K562 (cell line): ENCODE measurements at regions not wholly inside any gene's neighbourhood (a gene's known extent, or its start where the extent isn't known, plus 50 kb on each side); places are given as distances from the start of the nearest gene placed in this dataset.

Source experiments
- ATAC-seq: fragments of 200-7000 bp; cut with Tn5 transposase; 3 replicates; pipeline ENCODE4 v1.9.1; 2020; ENCODE audit warnings: moderate library complexity
- BruUV-seq: library from RNA; stranded (reverse); fragments of 400-500 nt; replicated peaks from 2 replicates; lab custom pipeline; 2021; lab: Mats Ljungman, UMichigan
- CTCF ChIA-PET: fragments of 300-600 bp; formaldehyde crosslinking; extraction: SDS; loops from one replicate; lab custom pipeline; 2021; ENCODE audit warnings: low intra/inter-chr PET ratio; lab: Yijun Ruan, JAX
- POLR2A ChIA-PET: fragments of 300-600, 350-650 bp; sonication (Branson Sonifier 250); formaldehyde crosslinking; extraction: SDS; loops from one replicate; lab custom pipeline; 2021; ENCODE audit warnings: antibody characterized with exemption, inconsistent platforms; lab: Yijun Ruan, JAX
- DNase-seq, 4 experiments: peaks; one replicate each; pipeline versions ENCODE4 v3.0.0 to v3.0.0-alpha.2; 2011 to 2018; ENCODE audit warnings: low spot score in 3 of 4, mixed read lengths in 3 of 4; ENCODE audit errors: extremely low read depth in 1 of 4
- FAIRE-seq: peaks from 2 replicates; lab custom pipeline; 2011; peaks lifted over from hg19 to GRCh38; lab: Jason Lieb, UNC
- H2AFZ ChIP-seq: 2 replicates; pipeline ENCODE4 v1.6.0; 2011; ENCODE audit warnings: low read depth, low read length, control low read depth, inconsistent platforms
- H3K27ac ChIP-seq: fragments of 200-600 bp; 3 replicates; pipeline ENCODE4 v1.8.0; 2011; ENCODE audit warnings: low read depth, mild to moderate bottlenecking, control low read depth, inconsistent platforms, low read length, moderate library complexity, mixed read lengths; ENCODE audit errors: extremely low read depth
- H3K27me3 ChIP-seq, 2 experiments: fragments of 300-600 bp in 1 of 2; 2 replicates in 1 of 2; 3 replicates in 1 of 2; pipeline versions ENCODE4 v1.6.0 to v1.8.0; 2011; ENCODE audit warnings: inconsistent platforms in 2 of 2, low read length in 2 of 2, mild to moderate bottlenecking in 1 of 2, mixed read lengths in 1 of 2, moderate library complexity in 1 of 2; ENCODE audit not compliant: control insufficient read depth in 2 of 2, insufficient read depth in 2 of 2
- H3K36me3 ChIP-seq: fragments of 300-600 bp; 3 replicates; pipeline ENCODE4 v1.8.0; 2011; ENCODE audit warnings: mild to moderate bottlenecking, low read length, inconsistent platforms; ENCODE audit not compliant: control insufficient read depth, insufficient read depth
- H3K4me1 ChIP-seq, 2 experiments: fragments of 200-600 bp in 1 of 2; replicated peaks in 1 of 2; 2 replicates in 1 of 2; 3 replicates in 1 of 2; pipeline versions ENCODE4 v1.5.1 to v1.8.0; 2011; ENCODE audit warnings: inconsistent platforms in 2 of 2, low read length in 2 of 2, mild to moderate bottlenecking in 1 of 2, mixed read lengths in 1 of 2, moderate library complexity in 1 of 2; ENCODE audit not compliant: control insufficient read depth in 2 of 2, insufficient read depth in 2 of 2
- H3K4me2 ChIP-seq: 2 replicates; pipeline ENCODE4 v1.6.1; 2011; ENCODE audit warnings: low read length, control low read depth, inconsistent platforms, mixed read lengths; ENCODE audit not compliant: insufficient read depth
- H3K4me3 ChIP-seq: fragments of 200-600 bp; sonication (generic), shearing (Covaris generic); 2 replicates; pipeline ENCODE4 v1.5.1; 2016; ENCODE audit warnings: control low read depth, inconsistent platforms
- H3K79me2 ChIP-seq: fragments of 200-600 bp; 3 replicates; pipeline ENCODE4 v1.8.0; 2011; ENCODE audit warnings: low read length, inconsistent platforms; ENCODE audit not compliant: control insufficient read depth, insufficient read depth
- H3K9ac ChIP-seq, 2 experiments: 2 replicates each; pipeline versions ENCODE4 v1.6.0 to v1.6.1; 2011; ENCODE audit warnings: low read depth in 2 of 2, low read length in 2 of 2, control low read depth in 1 of 2, inconsistent platforms in 1 of 2, mild to moderate bottlenecking in 1 of 2, mixed read lengths in 1 of 2; ENCODE audit not compliant: insufficient read depth in 1 of 2
- H3K9me1 ChIP-seq: one replicate; pipeline ENCODE4 v1.6.0; 2011; ENCODE audit warnings: inconsistent platforms, mild to moderate bottlenecking, low read length, moderate library complexity; ENCODE audit not compliant: control insufficient read depth, insufficient read depth
- H3K9me3 ChIP-seq: replicated peaks from 2 replicates; pipeline ENCODE4 v1.5.1; 2011; ENCODE audit warnings: low read depth, low read length, inconsistent platforms; ENCODE audit not compliant: control insufficient read depth, insufficient read depth
- H4K20me1 ChIP-seq: replicated peaks from 2 replicates; pipeline ENCODE4 v1.6.1; 2011; ENCODE audit warnings: low read length, inconsistent platforms, mixed read lengths; ENCODE audit not compliant: control insufficient read depth, insufficient read depth
- ATF7 ChIP-seq: fragments of 450-650 bp; IDR thresholded peaks from 2 replicates; pipeline ENCODE4 v1.7.1; 2014; ENCODE audit warnings: mild to moderate bottlenecking, moderate library complexity
- PRPF4 ChIP-seq: fragments of 200-400 bp; formaldehyde crosslinking; IDR thresholded peaks from one replicate; pipeline ENCODE4 v1.6.1; 2017; ENCODE audit warnings: low read length, low read depth, mild to moderate bottlenecking; ENCODE audit not compliant: insufficient read depth, poor library complexity, severe bottlenecking
- TCFL5 ChIP-seq: fragments of 250-450 bp; sonication (Bioruptor Pico); conservative IDR thresholded peaks from 2 replicates; pipeline ENCODE4 v1.6.1; 2021; ENCODE audit warnings: mild to moderate bottlenecking, moderate library complexity, matching md5 sums
- ZNF134 ChIP-seq: fragments of 250-450 bp; sonication (Bioruptor Pico); conservative IDR thresholded peaks from 2 replicates; pipeline ENCODE4 v1.4.0; 2020
- WGBS: fragments of 100-300 bp; shearing (Covaris generic); methylation state at CpG from one replicate; pipeline ENCODE4 v1.1.6; 2016; ENCODE audit warnings: low coverage, mixed read lengths; ENCODE audit not compliant: insufficient coverage; ENCODE audit errors: missing lambda C conversion rate; 5-methylcytosine and 5-hydroxymethylcytosine counted together
- in situ Hi-C: fragments of 300-500 bp; cut with MboI; formaldehyde crosslinking; loops from 4 replicates; pipeline ENCODE4 v1.15.0; 2018; ENCODE audit warnings: inconsistent platforms, mixed read lengths
- intact Hi-C: fragments of 100-400 bp; cut with micrococcal nuclease; formaldehyde crosslinking; loops from 2 replicates; pipeline ENCODE4 v1.14.2; 2022
- TF ChIP-seq, protein P1 (sequence below): fragments of 250-450 bp; sonication (Bioruptor Pico); IDR thresholded peaks from 2 replicates; pipeline ENCODE4 v1.4.0; 2020; ENCODE audit warnings: mild to moderate bottlenecking

DNA sequence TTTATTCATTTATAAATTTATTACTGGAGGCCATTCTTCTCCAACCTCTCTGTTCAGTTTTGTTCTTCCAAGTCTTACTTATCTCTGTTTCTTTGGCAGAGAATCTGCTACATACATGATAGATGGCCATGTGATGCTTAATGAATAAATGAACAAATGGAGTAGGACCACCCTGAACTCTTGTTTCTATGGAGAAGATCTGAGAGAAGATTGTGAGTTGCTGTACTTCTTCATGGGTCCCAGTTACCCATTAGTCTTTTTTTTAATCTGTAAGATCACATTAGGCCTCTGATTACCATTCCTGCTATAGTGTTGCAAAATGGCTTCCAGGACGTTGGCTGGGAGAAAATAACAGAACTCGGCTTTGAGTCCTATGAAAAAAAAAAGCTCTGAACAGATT, 191.9 kb upstream of the SYNPR start:
- no peaks in the 10 kb centered on the region for H3K36me3 ChIP-seq
- H3K9me3 ChIP-seq = no peaks in the 10 kb centered on the region
- DNase-seq = no peak
- TF ChIP-seq ZNF134 (CRISPR knock-in tag) (no peak), PRPF4 (no peak), TCFL5 (CRISPR knock-in tag) (no peak), ATF7 (no peak)
- TF ChIP-seq, protein P1, sequence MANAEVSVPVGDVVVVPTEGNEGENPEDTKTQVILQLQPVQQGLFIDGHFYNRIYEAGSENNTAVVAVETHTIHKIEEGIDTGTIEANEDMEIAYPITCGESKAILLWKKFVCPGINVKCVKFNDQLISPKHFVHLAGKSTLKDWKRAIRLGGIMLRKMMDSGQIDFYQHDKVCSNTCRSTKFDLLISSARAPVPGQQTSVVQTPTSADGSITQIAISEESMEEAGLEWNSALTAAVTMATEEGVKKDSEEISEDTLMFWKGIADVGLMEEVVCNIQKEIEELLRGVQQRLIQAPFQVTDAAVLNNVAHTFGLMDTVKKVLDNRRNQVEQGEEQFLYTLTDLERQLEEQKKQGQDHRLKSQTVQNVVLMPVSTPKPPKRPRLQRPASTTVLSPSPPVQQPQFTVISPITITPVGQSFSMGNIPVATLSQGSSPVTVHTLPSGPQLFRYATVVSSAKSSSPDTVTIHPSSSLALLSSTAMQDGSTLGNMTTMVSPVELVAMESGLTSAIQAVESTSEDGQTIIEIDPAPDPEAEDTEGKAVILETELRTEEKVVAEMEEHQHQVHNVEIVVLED (CRISPR knock-in tag) = no peak
- POLR2A ChIA-PET = no interaction called here
- H3K9ac ChIP-seq = no peak overlapping the region
- H3K79me2 ChIP-seq = no peaks in the 10 kb centered on the region
- H3K27ac ChIP-seq = no peak overlapping the region
- FAIRE-seq = no peak
- CTCF ChIA-PET = no interaction called here
- H3K4me3 ChIP-seq = no peak overlapping the region
- no peak overlapping the region for H3K4me2 ChIP-seq
- WGBS = 0% methylated on average over 2 of the region's 2 CpGs
- no TSS peak for BruUV-seq
- ATAC-seq = no peak
- no peaks in the 10 kb centered on the region for H3K9me1 ChIP-seq
- no peak overlapping the region for H2AFZ ChIP-seq
- no peaks in the 10 kb centered on the region for H4K20me1 ChIP-seq
- no peaks in the 10 kb centered on the region for H3K4me1 ChIP-seq
- intact Hi-C loops = no loop called here
- H3K27me3 ChIP-seq = no peaks in the 10 kb centered on the region
- in situ Hi-C loops = no loop called here
